HG02840 (cell line): ENCODE measurements at regions not wholly inside any gene's neighbourhood (a gene's known extent, or its start where the extent isn't known, plus 50 kb on each side); places are given as distances from the start of the nearest gene placed in this dataset.
A peak's percentile ranks its signal among the peaks of the same experiment; 100 is the strongest.

ENCODE experiments used
- ATAC-seq: cut with Tn5 transposase; IDR thresholded peaks from one replicate; pipeline ENCODE4 v1.9.1; 2021; ENCODE audit warnings: mild to moderate bottlenecking, moderate library complexity, moderate number of reproducible peaks; ENCODE audit not compliant: unreplicated experiment, low FRiP score

- ATAC-seq: no peak
These were observed 96.4 kb upstream of the PPP2R5A start for GRCh38 chr1:212188599-212189351.

GRCh38 chr1:212189352-212189738 is 95.9 kb upstream of the PPP2R5A start:
- no peak for ATAC-seq

- ATAC-seq: no peak
These were observed 95.0 kb upstream of the PPP2R5A start for GRCh38 chr1:212190169-212190568.

GRCh38 chr1:212192261-212192998 is 92.8 kb upstream of the PPP2R5A start:
- no peak for ATAC-seq

GRCh38 chr1:212196355-212196754 is 88.9 kb upstream of the PPP2R5A start:
- no peak for ATAC-seq

- no peak for ATAC-seq
These were observed 83.7 kb upstream of the PPP2R5A start for GRCh38 chr1:212201461-212201860.

- no peak for ATAC-seq
These were observed 81.6 kb upstream of the PPP2R5A start for GRCh38 chr1:212203630-212204029.

GRCh38 chr1:212205006-212205405 is 80.2 kb upstream of the PPP2R5A start:
- no peak for ATAC-seq

GRCh38 chr1:212205843-212206242 is 79.4 kb upstream of the PPP2R5A start:
- ATAC-seq: no peak

GRCh38 chr1:212207118-212207517 is 78.1 kb upstream of the PPP2R5A start:
- ATAC-seq: no peak

GRCh38 chr1:212207822-212208520 is 77.2 kb upstream of the PPP2R5A start:
- ATAC-seq: no peak

- ATAC-seq: no peak
These were observed 76.1 kb upstream of the PPP2R5A start for GRCh38 chr1:212208978-212209644.

- no peak for ATAC-seq
These were observed 73.8 kb upstream of the PPP2R5A start for GRCh38 chr1:212211371-212211770.

- no peak for ATAC-seq
These were observed 72.9 kb upstream of the PPP2R5A start for GRCh38 chr1:212212343-212212742.

GRCh38 chr1:212212906-212213305 is 72.3 kb upstream of the PPP2R5A start:
- ATAC-seq: no peak

GRCh38 chr1:212213784-212214183 is 71.4 kb upstream of the PPP2R5A start:
- ATAC-seq: no peak

GRCh38 chr1:212214325-212214724 is 70.9 kb upstream of the PPP2R5A start:
- ATAC-seq: no peak

- no peak for ATAC-seq
These were observed 69.3 kb upstream of the PPP2R5A start for GRCh38 chr1:212215910-212216309.

GRCh38 chr1:212217633-212218032 is 67.6 kb upstream of the PPP2R5A start:
- no peak for ATAC-seq

- no peak for ATAC-seq
These were observed 67.1 kb upstream of the PPP2R5A start for GRCh38 chr1:212218065-212218464.

GRCh38 chr1:212218911-212219310 is 66.3 kb upstream of the PPP2R5A start:
- ATAC-seq: peak; percentile 82
